Naive thymus-derived CD4-positive, alpha-beta T cell (primary cell): ENCODE measurements at regions not wholly inside any gene's neighbourhood (a gene's known extent, or its start where the extent isn't known, plus 50 kb on each side); places are given as distances from the start of the nearest gene placed in this dataset.

Source experiments
- ATAC-seq: fragments of 150-1000 bp; cut with Tn5 transposase; 2 replicates; pipeline ENCODE4 v1.10.0; 2021; ENCODE audit warnings: mild to moderate bottlenecking, moderate library complexity
- CTCF ChIA-PET: fragments of 350-600 bp; sonication (Branson Sonifier 250); formaldehyde crosslinking; loops from one replicate; lab custom pipeline; 2021; ENCODE audit warnings: antibody characterized with exemption; lab: Charles Lee
- POLR2A ChIA-PET: fragments of 350-600 bp; sonication (Branson Sonifier 250); formaldehyde crosslinking; loops from one replicate; lab custom pipeline; 2021; ENCODE audit warnings: antibody characterized with exemption, inconsistent platforms; lab: Charles Lee
- DNase-seq, 9 donors: peaks; one replicate each; pipeline versions ENCODE4 v3.0.0 to v3.0.0-alpha.2; 2020 to 2022; ENCODE audit warnings: mixed read lengths in 1 of 9
- H3K27ac ChIP-seq: one replicate; pipeline ENCODE4 v1.7.0; 2013; ENCODE audit warnings: mild to moderate bottlenecking, low read depth, low read length, moderate library complexity
- H3K27me3 ChIP-seq, 2 donors: one replicate each; pipeline ENCODE4 v1.7.0; 2013; ENCODE audit warnings: low read length in 2 of 2, mild to moderate bottlenecking in 2 of 2, moderate library complexity in 2 of 2; ENCODE audit not compliant: control insufficient read depth in 2 of 2, insufficient read depth in 2 of 2
- H3K36me3 ChIP-seq, 3 experiments: 1 replicate in 2 of 3; 2 replicates in 1 of 3; pipeline ENCODE4 v1.7.0; 2013; ENCODE audit warnings: low read length in 3 of 3, mild to moderate bottlenecking in 3 of 3, moderate library complexity in 1 of 3; ENCODE audit not compliant: insufficient read depth in 3 of 3, control insufficient read depth in 2 of 3
- H3K4me1 ChIP-seq, 2 donors: one replicate each; pipeline ENCODE4 v1.7.0; 2013; ENCODE audit warnings: low read length in 2 of 2, mild to moderate bottlenecking in 2 of 2, moderate library complexity in 1 of 2; ENCODE audit not compliant: control insufficient read depth in 2 of 2, insufficient read depth in 2 of 2
- H3K4me3 ChIP-seq: 2 replicates; pipeline ENCODE4 v1.7.0; 2013; ENCODE audit warnings: mild to moderate bottlenecking, low read length
- H3K9me3 ChIP-seq, 3 experiments: 1 replicate in 2 of 3; 2 replicates in 1 of 3; pipeline ENCODE4 v1.7.0; 2013; ENCODE audit warnings: low read length in 3 of 3; ENCODE audit not compliant: control insufficient read depth in 2 of 3
- H3K27ac Mint-ChIP-seq, 9 donors: one replicate each; pipeline ENCODE4 v1.8.0; 2020 to 2022; ENCODE audit warnings: mixed read lengths in 9 of 9, mild to moderate bottlenecking in 8 of 9, moderate library complexity in 5 of 9, inconsistent platforms in 2 of 9
- H3K27me3 Mint-ChIP-seq, 5 donors: one replicate each; pipeline ENCODE4 v1.8.0; 2021 to 2022; ENCODE audit warnings: mixed read lengths in 5 of 5, mild to moderate bottlenecking in 1 of 5
- H3K36me3 Mint-ChIP-seq, 5 donors: one replicate each; pipeline ENCODE4 v1.8.0; 2020 to 2022; ENCODE audit warnings: mixed read lengths in 5 of 5, mild to moderate bottlenecking in 3 of 5, inconsistent platforms in 1 of 5
- H3K4me1 Mint-ChIP-seq, 7 donors: one replicate each; pipeline ENCODE4 v1.8.0; 2020 to 2022; ENCODE audit warnings: mixed read lengths in 7 of 7, mild to moderate bottlenecking in 3 of 7, inconsistent platforms in 1 of 7
- H3K4me3 Mint-ChIP-seq, 10 donors: one replicate each; pipeline ENCODE4 v1.8.0; 2020 to 2022; ENCODE audit warnings: mild to moderate bottlenecking in 10 of 10, mixed read lengths in 10 of 10, moderate library complexity in 6 of 10, inconsistent platforms in 2 of 10
- H3K9me3 Mint-ChIP-seq, 11 donors: one replicate each; pipeline ENCODE4 v1.8.0; 2020 to 2022; ENCODE audit warnings: mixed read lengths in 11 of 11, mild to moderate bottlenecking in 4 of 11, inconsistent platforms in 1 of 11, moderate library complexity in 1 of 11
- intact Hi-C, 2 donors: fragments of 100-400 bp; cut with micrococcal nuclease; formaldehyde crosslinking; loops; one replicate each; pipeline ENCODE4 v1.15.1; 2023

GRCh38 chr7:17709127-17709526 is 231.2 kb downstream of the SNX13 start:
- ATAC-seq, result no peak
- Histone ChIP-seq H3K27me3 (no peaks in the 10 kb centered on the region), H3K36me3 (no peaks in the 10 kb centered on the region), H3K4me1 (no peaks in the 10 kb centered on the region), H3K27ac (no peak overlapping the region), H3K9me3 (no peaks in the 10 kb centered on the region), H3K4me3 (no peak overlapping the region)
- Mint-ChIP-seq H3K27me3 (peaks cover 0 to 9% (median 0%) of the 10 kb centered on the region in 5 donors), H3K4me3 (no peak overlapping the region), H3K27ac (no peak overlapping the region), H3K9me3 (no peaks in the 10 kb centered on the region), H3K4me1 (no peaks in the 10 kb centered on the region), H3K36me3 (no peaks in the 10 kb centered on the region)
- POLR2A ChIA-PET, result no interaction called here
- CTCF ChIA-PET, result no interaction called here
- DNase-seq, result no peak
- intact Hi-C loops, result loop anchor here in 1 of 2 donors (10.0 kb wide), 1 partner anchor 286 kb away; no protein-coding TSS in a partner anchor

GRCh38 chr7:17709599-17709998 is 230.7 kb downstream of the SNX13 start:
- ChIA-PET CTCF (no interaction called here), POLR2A (no interaction called here)
- Mint-ChIP-seq H3K4me3 (no peak overlapping the region), H3K27ac (no peak overlapping the region), H3K9me3 (no peaks in the 10 kb centered on the region), H3K27me3 (peaks cover 0 to 9% (median 0%) of the 10 kb centered on the region in 5 donors), H3K36me3 (no peaks in the 10 kb centered on the region), H3K4me1 (no peaks in the 10 kb centered on the region)
- Histone ChIP-seq H3K4me1 (no peaks in the 10 kb centered on the region), H3K27ac (no peak overlapping the region), H3K9me3 (no peaks in the 10 kb centered on the region), H3K27me3 (no peaks in the 10 kb centered on the region), H3K4me3 (no peak overlapping the region), H3K36me3 (no peaks in the 10 kb centered on the region)
- no peak for DNase-seq
- no peak for ATAC-seq
- intact Hi-C loops, result loop anchor here in 1 of 2 donors (10.0 kb wide), 1 partner anchor 285 kb away; no protein-coding TSS in a partner anchor

GRCh38 chr7:17710312-17710711 is 230.0 kb downstream of the SNX13 start:
- no peaks in the 10 kb centered on the region for H3K36me3 ChIP-seq
- Mint-ChIP-seq H3K4me1 (no peaks in the 10 kb centered on the region), H3K27ac (no peak overlapping the region), H3K27me3 (peaks cover 0 to 9% (median 0%) of the 10 kb centered on the region in 5 donors), H3K4me3 (no peak overlapping the region), H3K36me3 (no peaks in the 10 kb centered on the region), H3K9me3 (no peaks in the 10 kb centered on the region)
- no peaks in the 10 kb centered on the region for H3K4me1 ChIP-seq
- ChIA-PET CTCF (no interaction called here), POLR2A (no interaction called here)
- ATAC-seq (no peak), DNase-seq (no peak)
- no peak overlapping the region for H3K4me3 ChIP-seq
- H3K27ac ChIP-seq, result no peak overlapping the region
- no peaks in the 10 kb centered on the region for H3K27me3 ChIP-seq
- intact Hi-C loops, result no loop called here
- no peaks in the 10 kb centered on the region for H3K9me3 ChIP-seq

GRCh38 chr7:17713584-17713983 is 226.7 kb downstream of the SNX13 start:
- DNase-seq (no peak), ATAC-seq (no peak)
- CTCF ChIA-PET, result no interaction called here
- intact Hi-C loops, result no loop called here
- H3K4me3 Mint-ChIP-seq, result no peak overlapping the region
- peaks cover 0 to 5% (median 0%) of the 10 kb centered on the region in 5 donors for H3K27me3 Mint-ChIP-seq
- Histone ChIP-seq H3K27ac (no peak overlapping the region), H3K9me3 (no peaks in the 10 kb centered on the region), H3K4me3 (no peak overlapping the region), H3K4me1 (no peaks in the 10 kb centered on the region), H3K36me3 (no peaks in the 10 kb centered on the region), H3K27me3 (no peaks in the 10 kb centered on the region)
- H3K9me3 Mint-ChIP-seq, result no peaks in the 10 kb centered on the region
- no peaks in the 10 kb centered on the region for H3K4me1 Mint-ChIP-seq
- H3K36me3 Mint-ChIP-seq, result no peaks in the 10 kb centered on the region
- no peak overlapping the region for H3K27ac Mint-ChIP-seq
- POLR2A ChIA-PET, result no interaction called here

GRCh38 chr7:17716816-17717215 is 223.5 kb downstream of the SNX13 start:
- H3K36me3 Mint-ChIP-seq, result no peaks in the 10 kb centered on the region
- ChIA-PET POLR2A (no interaction called here), CTCF (interaction anchor here (0.5 to 1.0 kb wide), 2 partner anchors 10 to 628 kb away, joined by 3 to 4 read pairs; no protein-coding TSS in a partner anchor)
- Histone ChIP-seq H3K36me3 (no peaks in the 10 kb centered on the region), H3K4me1 (no peaks in the 10 kb centered on the region), H3K27me3 (no peaks in the 10 kb centered on the region), H3K4me3 (no peak overlapping the region), H3K9me3 (no peaks in the 10 kb centered on the region), H3K27ac (no peak overlapping the region)
- peaks cover 0 to 5% (median 0%) of the 10 kb centered on the region in 5 donors for H3K27me3 Mint-ChIP-seq
- no peak overlapping the region for H3K27ac Mint-ChIP-seq
- no peaks in the 10 kb centered on the region for H3K4me1 Mint-ChIP-seq
- ATAC-seq, result no peak
- H3K4me3 Mint-ChIP-seq, result no peak overlapping the region
- peaks cover 0 to 2% (median 0%) of the 10 kb centered on the region in 11 donors for H3K9me3 Mint-ChIP-seq
- DNase-seq, result no peak
- intact Hi-C loops, result no loop called here

- H3K27me3 ChIP-seq, result no peaks in the 10 kb centered on the region
- no peaks in the 10 kb centered on the region for H3K9me3 ChIP-seq
- H3K27me3 Mint-ChIP-seq, result peaks cover 0 to 10% (median 4%) of the 10 kb centered on the region in 5 donors
- H3K27ac ChIP-seq, result no peak overlapping the region
- DNase-seq, result no peak
- no peak overlapping the region for H3K4me3 ChIP-seq
- no peak overlapping the region for H3K4me3 Mint-ChIP-seq
- CTCF ChIA-PET, result no interaction called here
- no peaks in the 10 kb centered on the region for H3K36me3 Mint-ChIP-seq
- ATAC-seq, result no peak
- POLR2A ChIA-PET, result no interaction called here
- peaks cover 0 to 3% (median 0%) of the 10 kb centered on the region in 11 donors for H3K9me3 Mint-ChIP-seq
- H3K4me1 ChIP-seq, result no peaks in the 10 kb centered on the region
- H3K27ac Mint-ChIP-seq, result no peak overlapping the region
- intact Hi-C loops, result no loop called here
- no peaks in the 10 kb centered on the region for H3K4me1 Mint-ChIP-seq
- no peaks in the 10 kb centered on the region for H3K36me3 ChIP-seq
Measured at GRCh38 chr7:17719998-17720397, 220.3 kb downstream of the SNX13 start.

- Histone ChIP-seq H3K9me3 (no peaks in the 10 kb centered on the region), H3K4me1 (no peaks in the 10 kb centered on the region), H3K27ac (no peak overlapping the region), H3K27me3 (no peaks in the 10 kb centered on the region), H3K36me3 (no peaks in the 10 kb centered on the region), H3K4me3 (no peak overlapping the region)
- ATAC-seq, result no peak
- no peak for DNase-seq
- H3K36me3 Mint-ChIP-seq, result no peaks in the 10 kb centered on the region
- no peak overlapping the region for H3K27ac Mint-ChIP-seq
- no peaks in the 10 kb centered on the region for H3K4me1 Mint-ChIP-seq
- ChIA-PET POLR2A (no interaction called here), CTCF (no interaction called here)
- peaks cover 0 to 11% (median 5%) of the 10 kb centered on the region in 5 donors for H3K27me3 Mint-ChIP-seq
- peaks cover 0 to 3% (median 0%) of the 10 kb centered on the region in 11 donors for H3K9me3 Mint-ChIP-seq
- no peak overlapping the region for H3K4me3 Mint-ChIP-seq
- intact Hi-C loops, result no loop called here
Measured at GRCh38 chr7:17721736-17722285, 218.5 kb downstream of the SNX13 start.
